Smooth muscle cell (in vitro differentiated cells): ENCODE measurements at regions not wholly inside any gene's neighbourhood (a gene's known extent, or its start where the extent isn't known, plus 50 kb on each side); places are given as distances from the start of the nearest gene placed in this dataset.
A peak's percentile ranks its signal among the peaks of the same experiment; 100 is the strongest.

Experiments
- DNase-seq: peaks from one replicate; lab custom pipeline; 2025; ENCODE audit not compliant: unreplicated experiment; lab: John Stamatoyannopoulos, UW
- H2AFZ ChIP-seq: fragments of 200-600 bp; sonication (generic); 2 replicates; pipeline ENCODE4 v1.6.0; 2016; ENCODE audit warnings: antibody characterized with exemption, low read depth, mild to moderate bottlenecking
- H3F3A ChIP-seq: fragments of 200-600 bp; sonication (generic); 2 replicates; pipeline ENCODE4 v1.6.0; 2017; ENCODE audit warnings: antibody characterized with exemption, low read depth
- H3K27ac ChIP-seq: fragments of 200-600 bp; sonication (generic); 2 replicates; pipeline ENCODE4 v1.5.1; 2016; ENCODE audit warnings: low read depth, mild to moderate bottlenecking
- H3K27me3 ChIP-seq: fragments of 200-600 bp; sonication (generic); 2 replicates; pipeline ENCODE4 v1.6.1; 2016; ENCODE audit warnings: low read depth, mild to moderate bottlenecking
- H3K36me3 ChIP-seq: fragments of 200-600 bp; sonication (generic); 2 replicates; pipeline ENCODE4 v1.5.1; 2016; ENCODE audit warnings: low read depth
- H3K4me1 ChIP-seq: fragments of 200-600 bp; sonication (generic); 2 replicates; pipeline ENCODE4 v1.5.1; 2016; ENCODE audit warnings: low read depth
- H3K4me2 ChIP-seq: fragments of 200-600 bp; sonication (generic); 2 replicates; pipeline ENCODE4 v1.6.0; 2016; ENCODE audit warnings: mild to moderate bottlenecking
- H3K4me3 ChIP-seq: fragments of 200-600 bp; sonication (generic); 2 replicates; pipeline ENCODE4 v1.5.1; 2016; ENCODE audit warnings: mild to moderate bottlenecking
- H3K79me2 ChIP-seq: fragments of 200-600 bp; sonication (generic); 2 replicates; pipeline ENCODE4 v1.6.0; 2016; ENCODE audit warnings: low read depth, mild to moderate bottlenecking
- H3K9ac ChIP-seq: fragments of 200-600 bp; sonication (generic); 2 replicates; pipeline ENCODE4 v1.6.0; 2016; ENCODE audit warnings: low read depth
- H3K9me3 ChIP-seq: fragments of 200-600 bp; sonication (generic); replicated peaks from 2 replicates; pipeline ENCODE4 v1.5.1; 2016; ENCODE audit warnings: low read depth
- H4K20me1 ChIP-seq: fragments of 200-600 bp; sonication (generic); 2 replicates; pipeline ENCODE4 v1.6.0; 2016; ENCODE audit warnings: low read depth
- CTCF ChIP-seq: fragments of 200-600 bp; sonication (generic); IDR thresholded peaks from 2 replicates; pipeline ENCODE4 v1.5.1; 2017; ENCODE audit warnings: borderline replicate concordance, mild to moderate bottlenecking, antibody characterized with exemption; ENCODE audit not compliant: insufficient read depth, poor library complexity, severe bottlenecking
- WGBS: methylation state at CpG from one replicate; pipeline ENCODE4 v1.1.7; 2016; ENCODE audit warnings: low lambda C conversion rate; 5-methylcytosine and 5-hydroxymethylcytosine counted together

- WGBS, result 89% methylated on average over 12 of the region's 12 CpGs
- no peaks in the 10 kb centered on the region for H3K36me3 ChIP-seq
- H3K4me3 ChIP-seq, result no peak overlapping the region
- no peak for DNase-seq
- no peak overlapping the region for H3K4me2 ChIP-seq
- H3K9me3 ChIP-seq, result no peaks in the 10 kb centered on the region
- H3F3A ChIP-seq, result no peaks in the 10 kb centered on the region
- H4K20me1 ChIP-seq, result no peaks in the 10 kb centered on the region
- no peak for TF ChIP-seq CTCF
- H3K4me1 ChIP-seq, result peaks cover 12% of the 10 kb centered on the region
- no peaks in the 10 kb centered on the region for H3K79me2 ChIP-seq
- no peak overlapping the region for H3K27ac ChIP-seq
- H3K9ac ChIP-seq, result no peak overlapping the region
- H3K27me3 ChIP-seq, result no peaks in the 10 kb centered on the region
- no peak overlapping the region for H2AFZ ChIP-seq
These were observed 117.8 kb upstream of the IQSEC1 start for GRCh38 chr3:13191016-13191415.

- no peaks in the 10 kb centered on the region for H4K20me1 ChIP-seq
- H3K27ac ChIP-seq, result peak overlapping the region; percentile 20
- TF ChIP-seq CTCF, result no peak
- H3K9me3 ChIP-seq, result no peaks in the 10 kb centered on the region
- no peak overlapping the region for H2AFZ ChIP-seq
- no peak overlapping the region for H3K4me3 ChIP-seq
- H3K4me1 ChIP-seq, result peaks cover 12% of the 10 kb centered on the region
- WGBS, result 91% methylated on average over 2 of the region's 2 CpGs
- no peaks in the 10 kb centered on the region for H3K79me2 ChIP-seq
- no peak for DNase-seq
- H3K9ac ChIP-seq, result no peak overlapping the region
- H3K4me2 ChIP-seq, result peak overlapping the region; percentile 40
- no peaks in the 10 kb centered on the region for H3K36me3 ChIP-seq
- H3F3A ChIP-seq, result no peaks in the 10 kb centered on the region
- no peaks in the 10 kb centered on the region for H3K27me3 ChIP-seq
These were observed 117.1 kb upstream of the IQSEC1 start for GRCh38 chr3:13190378-13190765.

- H2AFZ ChIP-seq, result no peak overlapping the region
- H3K27ac ChIP-seq, result peak overlapping the region; percentile 20
- H3K4me2 ChIP-seq, result peak overlapping the region; percentile 40
These were observed 116.6 kb upstream of the IQSEC1 start for GRCh38 chr3:13189639-13190377.

More at GRCh38 chr3:13189639-13190377, 116.6 kb upstream of the IQSEC1 start:
- no peak overlapping the region for H3K9ac ChIP-seq
- no peak overlapping the region for H3K4me3 ChIP-seq
- 82% methylated on average over 11 of the region's 11 CpGs for WGBS
- H3K9me3 ChIP-seq, result no peaks in the 10 kb centered on the region
- H3K27me3 ChIP-seq, result no peaks in the 10 kb centered on the region
- H3K4me1 ChIP-seq, result peaks cover 12% of the 10 kb centered on the region
- no peaks in the 10 kb centered on the region for H4K20me1 ChIP-seq
- DNase-seq, result no peak
- H3F3A ChIP-seq, result no peaks in the 10 kb centered on the region
- no peaks in the 10 kb centered on the region for H3K79me2 ChIP-seq
- H3K36me3 ChIP-seq, result no peaks in the 10 kb centered on the region
- no peak for TF ChIP-seq CTCF
